Loucy (cell line): ENCODE measurements at regions not wholly inside any gene's neighbourhood (a gene's known extent, or its start where the extent isn't known, plus 50 kb on each side); places are given as distances from the start of the nearest gene placed in this dataset.

Experiments used
- H2AFZ ChIP-seq: fragments of 200-600 bp; sonication (generic); 2 replicates; pipeline ENCODE4 v1.6.0; 2016; ENCODE audit warnings: antibody characterized with exemption, mild to moderate bottlenecking, low read length, moderate library complexity
- H3F3A ChIP-seq: fragments of 200-600 bp; 2 replicates; pipeline ENCODE4 v1.6.0; 2016; ENCODE audit warnings: antibody characterized with exemption, low read depth, mild to moderate bottlenecking
- H3K27me3 ChIP-seq: fragments of 200-600 bp; sonication (generic); 2 replicates; pipeline ENCODE4 v1.6.1; 2014; ENCODE audit warnings: low read length, mild to moderate bottlenecking; ENCODE audit not compliant: insufficient read depth, poor library complexity, severe bottlenecking
- H3K36me3 ChIP-seq: fragments of 200-600 bp; sonication (generic); 2 replicates; pipeline ENCODE4 v1.6.1; 2016; ENCODE audit warnings: low read length; ENCODE audit not compliant: insufficient read depth
- H3K4me1 ChIP-seq: fragments of 200-600 bp; sonication (generic); 2 replicates; pipeline ENCODE4 v1.5.1; 2014; ENCODE audit warnings: low read length, mild to moderate bottlenecking; ENCODE audit not compliant: insufficient read depth, poor library complexity, severe bottlenecking
- H3K4me2 ChIP-seq: fragments of 200-600 bp; sonication (generic); 2 replicates; pipeline ENCODE4 v1.6.0; 2014; ENCODE audit warnings: antibody characterized with exemption, low read length, low read depth, mild to moderate bottlenecking; ENCODE audit not compliant: poor library complexity, severe bottlenecking
- H3K4me3 ChIP-seq: fragments of 200-600 bp; sonication (generic); 2 replicates; pipeline ENCODE4 v1.5.1; 2014; ENCODE audit warnings: low read length, mild to moderate bottlenecking, mixed read lengths; ENCODE audit not compliant: poor library complexity, severe bottlenecking
- H3K79me2 ChIP-seq: fragments of 200-600 bp; sonication (generic); 2 replicates; pipeline ENCODE4 v1.6.1; 2014; ENCODE audit warnings: low read length; ENCODE audit not compliant: insufficient read depth
- H3K9ac ChIP-seq: fragments of 200-600 bp; sonication (generic); 2 replicates; pipeline ENCODE4 v1.6.0; 2014; ENCODE audit warnings: mild to moderate bottlenecking, low read depth, low read length, moderate library complexity; ENCODE audit not compliant: poor library complexity, severe bottlenecking
- H3K9me2 ChIP-seq: fragments of 200-600 bp; sonication (generic); replicated peaks from 2 replicates; pipeline ENCODE4 v1.6.1; 2016; ENCODE audit warnings: low read depth, low read length, mixed read lengths
- H3K9me3 ChIP-seq: fragments of 200-600 bp; sonication (generic); 2 replicates; pipeline ENCODE4 v1.6.1; 2014; ENCODE audit warnings: mild to moderate bottlenecking, antibody characterized with exemption, low read length, low read depth; ENCODE audit not compliant: insufficient read depth
- H4K20me1 ChIP-seq: fragments of 200-600 bp; sonication (generic); 2 replicates; pipeline ENCODE4 v1.6.0; 2014; ENCODE audit warnings: antibody characterized with exemption, low read length, mild to moderate bottlenecking; ENCODE audit not compliant: insufficient read depth, poor library complexity, severe bottlenecking
- CTCF ChIP-seq: fragments of 200-600 bp; sonication (generic); conservative IDR thresholded peaks from 2 replicates; pipeline ENCODE4 v1.5.1; 2014; ENCODE audit warnings: mild to moderate bottlenecking, antibody characterized with exemption, low read length
- EZH2phosphoT487 ChIP-seq: fragments of 200-600 bp; IDR thresholded peaks from 2 replicates; pipeline ENCODE4 v1.6.1; 2018; ENCODE audit warnings: antibody characterized with exemption, mild to moderate bottlenecking, moderate library complexity, borderline replicate concordance

GRCh38 chr6:86255973-86256372 is 613.3 kb upstream of the SYNCRIP start:
- no peaks in the 10 kb centered on the region for H3K9me3 ChIP-seq
- no peaks in the 10 kb centered on the region for H3K36me3 ChIP-seq
- no peak overlapping the region for H2AFZ ChIP-seq
- H4K20me1 ChIP-seq = no peaks in the 10 kb centered on the region
- H3K4me1 ChIP-seq = no peaks in the 10 kb centered on the region
- no peaks in the 10 kb centered on the region for H3K27me3 ChIP-seq
- no peak overlapping the region for H3K4me2 ChIP-seq
- H3K9me2 ChIP-seq = no peaks in the 10 kb centered on the region
- TF ChIP-seq EZH2phosphoT487 (no peak), CTCF (no peak)
- H3K4me3 ChIP-seq = no peak overlapping the region
- no peak overlapping the region for H3K9ac ChIP-seq
- H3K79me2 ChIP-seq = no peaks in the 10 kb centered on the region
- H3F3A ChIP-seq = no peaks in the 10 kb centered on the region

GRCh38 chr6:86251106-86251505 is 608.4 kb upstream of the SYNCRIP start:
- H3K4me1 ChIP-seq = no peaks in the 10 kb centered on the region
- H3K9me2 ChIP-seq = no peaks in the 10 kb centered on the region
- no peak overlapping the region for H3K9ac ChIP-seq
- no peaks in the 10 kb centered on the region for H3F3A ChIP-seq
- no peak overlapping the region for H3K4me3 ChIP-seq
- no peak for TF ChIP-seq CTCF
- TF ChIP-seq EZH2phosphoT487 = no peak
- no peaks in the 10 kb centered on the region for H3K79me2 ChIP-seq
- no peak overlapping the region for H2AFZ ChIP-seq
- H3K36me3 ChIP-seq = no peaks in the 10 kb centered on the region
- no peaks in the 10 kb centered on the region for H4K20me1 ChIP-seq
- no peak overlapping the region for H3K4me2 ChIP-seq
- H3K27me3 ChIP-seq = no peaks in the 10 kb centered on the region
- H3K9me3 ChIP-seq = no peaks in the 10 kb centered on the region

- Histone ChIP-seq H3F3A (no peaks in the 10 kb centered on the region), H3K36me3 (no peaks in the 10 kb centered on the region), H3K9me3 (no peaks in the 10 kb centered on the region), H3K27me3 (no peaks in the 10 kb centered on the region), H3K4me2 (no peak overlapping the region), H3K79me2 (no peaks in the 10 kb centered on the region), H2AFZ (no peak overlapping the region), H4K20me1 (no peaks in the 10 kb centered on the region), H3K9me2 (no peaks in the 10 kb centered on the region), H3K9ac (no peak overlapping the region), H3K4me1 (no peaks in the 10 kb centered on the region), H3K4me3 (no peak overlapping the region)
- TF ChIP-seq CTCF = no peak
- no peak for TF ChIP-seq EZH2phosphoT487
Measured at GRCh38 chr6:86217906-86218305, 575.2 kb upstream of the SYNCRIP start.
